Endothelial cell of umbilical vein (primary cell): ENCODE measurements at regions not wholly inside any gene's neighbourhood (a gene's known extent, or its start where the extent isn't known, plus 50 kb on each side); places are given as distances from the start of the nearest gene placed in this dataset.

Experiments
- BruUV-seq: library from RNA; stranded (reverse); fragments of 400-500 nt; replicated peaks from 2 replicates; lab custom pipeline; 2021; lab: Mats Ljungman, UMichigan
- CTCF ChIA-PET: fragments of 300-600, 350-600 bp; sonication (Branson Sonifier 250); formaldehyde crosslinking; loops from one replicate; lab custom pipeline; 2021; ENCODE audit warnings: antibody characterized with exemption, inconsistent platforms; lab: Charles Lee
- POLR2A ChIA-PET: fragments of 300-600, 350-600 bp; sonication (Branson Sonifier 250); formaldehyde crosslinking; loops from one replicate; lab custom pipeline; 2021; ENCODE audit warnings: antibody characterized with exemption, inconsistent platforms; lab: Charles Lee
- DNase-seq: peaks from one replicate; pipeline ENCODE4 v3.0.0-alpha.2; 2011; ENCODE audit warnings: low read depth, low spot score
- FAIRE-seq: peaks from 2 replicates; lab custom pipeline; 2011; peaks lifted over from hg19 to GRCh38; lab: Jason Lieb, UNC
- H2AFZ ChIP-seq: 2 replicates; pipeline ENCODE4 v1.6.0; 2012; ENCODE audit warnings: low read depth, low read length, control low read depth, inconsistent platforms
- H3K27ac ChIP-seq: 2 replicates; pipeline ENCODE4 v1.5.1; 2011; ENCODE audit warnings: low read depth, mild to moderate bottlenecking, control low read depth, low read length, moderate library complexity; ENCODE audit not compliant: insufficient read depth
- H3K27me3 ChIP-seq, 2 experiments: 2 replicates each; pipeline versions ENCODE4 v1.6.0 to v1.6.1; 2011; ENCODE audit warnings: low read length in 2 of 2, mixed read lengths in 1 of 2; ENCODE audit not compliant: control insufficient read depth in 2 of 2, insufficient read depth in 2 of 2
- H3K36me3 ChIP-seq, 2 experiments: 2 replicates in 1 of 2; 3 replicates in 1 of 2; pipeline ENCODE4 v1.5.1; 2011; ENCODE audit warnings: low read length in 2 of 2, mild to moderate bottlenecking in 1 of 2, moderate library complexity in 1 of 2; ENCODE audit not compliant: control insufficient read depth in 2 of 2, insufficient read depth in 2 of 2; ENCODE audit errors: extremely low read depth in 1 of 2
- H3K4me1 ChIP-seq: 3 replicates; pipeline ENCODE4 v1.5.1; 2011; ENCODE audit warnings: mild to moderate bottlenecking, low read length; ENCODE audit not compliant: control insufficient read depth, insufficient read depth; ENCODE audit errors: extremely low read depth
- H3K4me2 ChIP-seq: 2 replicates; pipeline ENCODE4 v1.6.1; 2011; ENCODE audit warnings: low read length, control low read depth, mixed read lengths; ENCODE audit not compliant: insufficient read depth
- H3K4me3 ChIP-seq, 3 experiments: fragments of 200-600 bp in 1 of 3; sonication (generic), shearing (Covaris generic) in 1 of 3; replicated peaks in 1 of 3; 2 replicates each; pipeline ENCODE4 v1.5.1; 2011 to 2016; ENCODE audit warnings: control low read depth in 3 of 3, low read length in 3 of 3, mild to moderate bottlenecking in 2 of 3, inconsistent platforms in 1 of 3, low read depth in 1 of 3, moderate library complexity in 1 of 3; ENCODE audit not compliant: insufficient read depth in 1 of 3
- H3K79me2 ChIP-seq: 2 replicates; pipeline ENCODE4 v1.6.0; 2012; ENCODE audit warnings: low read length, inconsistent platforms; ENCODE audit not compliant: control insufficient read depth, insufficient read depth
- H3K9ac ChIP-seq: replicated peaks from 2 replicates; pipeline ENCODE3; 2011; ENCODE audit warnings: low read length, control low read depth; ENCODE audit not compliant: insufficient read depth; ENCODE audit errors: extremely low read depth
- H3K9me1 ChIP-seq: replicated peaks from 3 replicates; pipeline ENCODE4 v1.6.0; 2011; ENCODE audit warnings: mild to moderate bottlenecking, low read length; ENCODE audit not compliant: control insufficient read depth, insufficient read depth; ENCODE audit errors: extremely low read depth
- H3K9me3 ChIP-seq: replicated peaks from 2 replicates; pipeline ENCODE4 v1.5.1; 2012; ENCODE audit warnings: low read length, inconsistent platforms; ENCODE audit not compliant: control insufficient read depth, insufficient read depth
- H4K20me1 ChIP-seq: replicated peaks from 2 replicates; pipeline ENCODE3; 2011; ENCODE audit warnings: mild to moderate bottlenecking, low read length; ENCODE audit not compliant: control insufficient read depth, insufficient read depth; ENCODE audit errors: extremely low read depth
- EZH2 ChIP-seq: IDR thresholded peaks from 2 replicates; pipeline ENCODE4 v1.6.1; 2012; ENCODE audit warnings: borderline replicate concordance, low read depth, mild to moderate bottlenecking, moderate library complexity, low read length, inconsistent platforms; ENCODE audit not compliant: severe bottlenecking
- FOS ChIP-seq: IDR thresholded peaks from 2 replicates; pipeline ENCODE4 v1.6.1; 2011; ENCODE audit warnings: mild to moderate bottlenecking, low read length, moderate library complexity, borderline replicate concordance; ENCODE audit not compliant: insufficient read depth
- GATA2 ChIP-seq: IDR thresholded peaks from 2 replicates; pipeline ENCODE4 v1.7.0; 2011; ENCODE audit warnings: low read depth, mild to moderate bottlenecking, moderate library complexity, mixed read lengths, low read length; ENCODE audit not compliant: insufficient read length, insufficient read depth
- JUN ChIP-seq: IDR thresholded peaks from 2 replicates; pipeline ENCODE4 v1.6.1; 2011; ENCODE audit warnings: borderline replicate concordance, low read depth; ENCODE audit not compliant: insufficient read length, insufficient read depth
- MYC ChIP-seq: IDR thresholded peaks from one replicate; pipeline ENCODE4 v1.6.1; 2011; ENCODE audit warnings: mild to moderate bottlenecking, low read depth, low read length
- POLR2A ChIP-seq: IDR thresholded peaks from 2 replicates; pipeline ENCODE4 v1.6.1; 2012; ENCODE audit warnings: low read depth, mild to moderate bottlenecking, control low read depth, low read length
- POLR2AphosphoS5 ChIP-seq: IDR thresholded peaks from 2 replicates; pipeline ENCODE4 v1.6.1; 2012; ENCODE audit warnings: low read depth, mild to moderate bottlenecking, control low read depth, low read length, moderate library complexity; ENCODE audit not compliant: insufficient read depth
- dilution Hi-C: fragments of 300-500 bp; cut with MboI; formaldehyde crosslinking; loops from one replicate; pipeline ENCODE4 v1.15.0; 2019; ENCODE audit warnings: low sequenced_read_pairs; ENCODE audit not compliant: extremely low pct_ligation_motif_present
- intact Hi-C: fragments of 100-400 bp; cut with micrococcal nuclease; formaldehyde crosslinking; loops from one replicate; pipeline ENCODE4 v1.10.0; 2022
- TF ChIP-seq, protein P1 (sequence below): IDR thresholded peaks from 2 replicates; pipeline ENCODE4 v1.6.1; 2011; ENCODE audit not compliant: insufficient read depth, insufficient read length
- TF ChIP-seq, protein P2 (sequence below), 2 donors: IDR thresholded peaks; 1 replicate in 1 of 2; 2 replicates in 1 of 2; pipeline ENCODE4 v1.5.1; 2011; ENCODE audit warnings: low read length in 2 of 2, mild to moderate bottlenecking in 2 of 2, moderate library complexity in 2 of 2, control low read depth in 1 of 2, inconsistent platforms in 1 of 2, low read depth in 1 of 2; ENCODE audit not compliant: insufficient read depth in 1 of 2; ENCODE audit errors: extremely low read depth in 1 of 2

DNA sequence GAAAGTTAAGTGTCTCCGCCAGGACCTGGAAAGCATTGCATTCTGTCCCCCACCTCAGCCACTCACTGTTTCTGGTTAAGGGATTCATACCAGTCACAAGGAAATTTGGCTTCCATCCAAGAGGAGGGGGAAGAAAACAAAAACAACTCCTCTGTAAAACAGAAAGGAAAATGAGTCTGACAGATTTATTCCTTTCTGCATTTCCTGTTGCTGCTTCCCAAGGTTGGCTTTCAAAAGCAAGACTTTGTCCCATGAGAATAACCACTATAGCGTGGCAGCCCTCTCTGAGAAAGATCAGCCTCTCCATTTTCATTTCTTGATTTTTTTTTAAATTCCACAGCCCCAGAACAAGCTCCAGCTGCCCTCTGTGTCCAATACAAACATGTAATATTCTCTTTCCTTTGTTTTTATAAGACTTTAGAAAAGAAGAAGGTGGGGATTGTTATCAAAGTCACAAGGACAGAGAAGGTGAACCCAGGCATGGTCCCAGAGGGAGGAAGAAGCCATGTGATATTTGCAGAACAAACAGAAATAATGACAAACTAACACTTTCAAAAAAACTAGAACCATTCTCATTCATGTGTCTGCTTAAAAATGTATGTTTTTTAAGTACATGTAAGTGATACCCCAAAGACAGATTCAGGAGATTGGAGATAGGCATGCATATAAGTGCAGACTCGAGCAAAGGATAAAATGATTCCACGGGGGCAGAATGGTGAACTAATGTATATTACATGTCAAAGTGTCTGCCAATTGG is 90.7 kb upstream of the DCLK2 start:
- Histone ChIP-seq H3K9me3 (no peaks in the 10 kb centered on the region), H3K27ac (no peak overlapping the region), H3K9ac (no peak overlapping the region), H2AFZ (peak overlapping the region; percentile 34), H3K36me3 (no peaks in the 10 kb centered on the region), H3K9me1 (no peaks in the 10 kb centered on the region), H3K27me3 (no peaks in the 10 kb centered on the region), H3K79me2 (no peaks in the 10 kb centered on the region), H3K4me2 (peak overlapping the region; percentile 52), H3K4me1 (peaks cover 14% of the 10 kb centered on the region), H4K20me1 (no peaks in the 10 kb centered on the region), H3K4me3 (no peak overlapping the region)
- peak; percentile 80 for FAIRE-seq
- ChIA-PET POLR2A (no interaction called here), CTCF (interaction anchor here (0.6 to 1.6 kb wide), 2 partner anchors 222 to 591 kb away, joined by 3 to 9 read pairs; no protein-coding TSS in a partner anchor)
- dilution Hi-C loops (no loop called here), intact Hi-C loops (no loop called here)
- TF ChIP-seq POLR2A = no peak
- TF ChIP-seq, protein P1, sequence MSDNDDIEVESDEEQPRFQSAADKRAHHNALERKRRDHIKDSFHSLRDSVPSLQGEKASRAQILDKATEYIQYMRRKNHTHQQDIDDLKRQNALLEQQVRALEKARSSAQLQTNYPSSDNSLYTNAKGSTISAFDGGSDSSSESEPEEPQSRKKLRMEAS = no peak
- TF ChIP-seq, protein P2, sequence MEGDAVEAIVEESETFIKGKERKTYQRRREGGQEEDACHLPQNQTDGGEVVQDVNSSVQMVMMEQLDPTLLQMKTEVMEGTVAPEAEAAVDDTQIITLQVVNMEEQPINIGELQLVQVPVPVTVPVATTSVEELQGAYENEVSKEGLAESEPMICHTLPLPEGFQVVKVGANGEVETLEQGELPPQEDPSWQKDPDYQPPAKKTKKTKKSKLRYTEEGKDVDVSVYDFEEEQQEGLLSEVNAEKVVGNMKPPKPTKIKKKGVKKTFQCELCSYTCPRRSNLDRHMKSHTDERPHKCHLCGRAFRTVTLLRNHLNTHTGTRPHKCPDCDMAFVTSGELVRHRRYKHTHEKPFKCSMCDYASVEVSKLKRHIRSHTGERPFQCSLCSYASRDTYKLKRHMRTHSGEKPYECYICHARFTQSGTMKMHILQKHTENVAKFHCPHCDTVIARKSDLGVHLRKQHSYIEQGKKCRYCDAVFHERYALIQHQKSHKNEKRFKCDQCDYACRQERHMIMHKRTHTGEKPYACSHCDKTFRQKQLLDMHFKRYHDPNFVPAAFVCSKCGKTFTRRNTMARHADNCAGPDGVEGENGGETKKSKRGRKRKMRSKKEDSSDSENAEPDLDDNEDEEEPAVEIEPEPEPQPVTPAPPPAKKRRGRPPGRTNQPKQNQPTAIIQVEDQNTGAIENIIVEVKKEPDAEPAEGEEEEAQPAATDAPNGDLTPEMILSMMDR (IDR thresholded peaks at IDR 0.05; ENCODE audit: extremely low read depth in 1 of 2, insufficient read depth in 1 of 2, low read depth in 1 of 2, low read length in 2 of 2) = no peak
- no peak for TF ChIP-seq POLR2AphosphoS5
- no peak for TF ChIP-seq GATA2
- no peak for TF ChIP-seq MYC
- TF ChIP-seq JUN = no peak
- no peak for TF ChIP-seq FOS
- TF ChIP-seq EZH2 = no peak
- no TSS peak for BruUV-seq
- DNase-seq = peak; percentile 86
